GM18907 (cell line): ENCODE measurements at regions not wholly inside any gene's neighbourhood (a gene's known extent, or its start where the extent isn't known, plus 50 kb on each side); places are given as distances from the start of the nearest gene placed in this dataset.
"Not testable (repeated sequence)": the region's sequence is repeated elsewhere in the genome, so short reads cannot be mapped to it uniquely, and the experiment has no call there.

Experiments used
- ATAC-seq: cut with Tn5 transposase; IDR thresholded peaks from one replicate; pipeline ENCODE4 v1.9.1; 2021; ENCODE audit warnings: mild to moderate bottlenecking, moderate library complexity; ENCODE audit not compliant: unreplicated experiment

DNA sequence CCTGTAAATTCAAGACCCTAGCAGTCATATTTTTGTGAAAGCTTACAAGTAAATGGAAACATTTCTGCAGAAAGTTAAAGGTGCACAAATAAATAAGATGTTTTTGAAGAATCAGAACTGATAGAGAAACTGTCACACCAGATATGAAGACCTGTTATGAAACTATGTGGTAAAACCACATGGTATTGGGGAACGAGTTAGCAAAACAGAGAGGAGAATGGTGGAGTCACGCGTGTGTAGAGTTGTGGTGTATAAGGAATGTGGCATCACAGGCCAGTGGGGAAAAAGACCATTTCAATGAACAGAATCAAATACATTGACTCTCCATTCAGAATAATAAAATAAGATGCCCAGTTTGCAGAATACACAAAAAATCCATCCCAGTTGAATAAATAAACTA, 477.2 kb downstream of the ICE1 start:
- ATAC-seq = no peak

DNA sequence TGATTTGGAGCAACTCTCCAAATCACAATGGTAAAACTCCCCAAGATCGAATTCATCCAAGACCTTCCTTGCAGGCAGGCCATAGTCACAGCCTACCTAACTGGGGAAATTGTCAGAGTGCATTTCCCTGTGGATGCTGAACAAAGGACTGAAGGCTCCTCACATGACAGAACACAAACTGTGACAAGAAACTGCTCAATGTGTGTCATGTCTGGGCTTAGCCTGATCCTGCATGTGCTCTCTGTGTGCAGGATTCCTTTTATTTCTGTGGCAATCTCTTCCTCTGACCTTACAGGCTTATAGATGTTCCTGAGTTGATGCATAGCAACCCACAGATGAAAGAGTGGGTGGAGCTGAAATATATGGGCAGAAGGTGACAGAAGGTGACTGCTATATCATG, 465.8 kb downstream of the ICE1 start:
- no peak for ATAC-seq

DNA sequence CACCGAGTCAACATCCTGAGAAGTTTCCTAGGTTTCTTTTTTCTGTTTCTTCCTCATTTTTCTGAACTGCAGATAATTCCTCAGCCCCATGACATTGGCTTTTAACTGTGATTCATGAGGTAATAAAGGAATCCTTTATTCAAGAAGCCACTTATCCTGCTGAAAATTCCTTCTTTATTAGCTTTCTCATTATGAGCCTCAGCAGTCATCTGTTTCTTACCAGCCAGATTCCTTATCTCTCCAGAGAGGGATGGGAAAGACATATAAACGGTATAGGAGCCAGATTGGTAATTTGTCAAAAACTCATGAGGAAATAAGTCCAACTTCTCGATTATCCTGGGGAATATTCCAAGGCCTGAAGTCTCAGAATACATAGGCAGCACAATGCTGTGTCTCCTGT, 465.4 kb downstream of the ICE1 start:
- no peak for ATAC-seq

DNA sequence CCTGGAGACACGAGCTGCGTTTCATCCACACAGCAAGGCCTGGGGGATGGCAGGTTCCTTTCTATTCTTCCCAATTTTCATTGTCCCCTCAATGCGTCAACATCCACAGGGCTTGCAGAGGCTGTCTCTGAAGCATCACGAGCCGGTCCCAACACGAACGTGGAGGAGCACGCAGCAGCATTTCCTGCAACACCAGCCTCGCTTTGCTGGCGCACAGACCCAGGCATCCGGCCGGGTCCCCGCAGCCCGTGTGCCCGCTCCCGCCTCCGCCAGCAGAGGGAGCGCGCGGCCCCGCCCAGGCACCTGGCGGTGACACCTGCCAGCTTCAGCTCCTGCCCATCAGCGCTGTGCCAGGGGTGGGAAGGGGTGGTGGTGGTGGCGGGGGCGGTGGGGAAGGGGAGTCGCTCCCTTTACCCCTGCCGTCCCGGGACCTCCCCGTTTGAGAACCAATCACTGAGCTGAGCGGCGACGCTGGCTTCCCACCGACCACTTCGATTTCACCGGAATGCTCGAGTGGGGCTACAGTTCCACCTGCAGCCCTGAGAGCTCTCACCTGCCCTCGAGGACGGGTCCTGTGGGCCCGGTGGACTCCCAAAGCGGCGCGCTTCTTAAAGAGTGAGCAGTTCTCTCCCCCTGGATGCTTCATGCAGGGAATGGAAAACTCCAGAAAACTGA, 464.5 kb downstream of the ICE1 start:
- peak; percentile 76 for ATAC-seq

GRCh38 chr5:5886353-5886752, 463.9 kb downstream of the ICE1 start:
- no peak for ATAC-seq

DNA sequence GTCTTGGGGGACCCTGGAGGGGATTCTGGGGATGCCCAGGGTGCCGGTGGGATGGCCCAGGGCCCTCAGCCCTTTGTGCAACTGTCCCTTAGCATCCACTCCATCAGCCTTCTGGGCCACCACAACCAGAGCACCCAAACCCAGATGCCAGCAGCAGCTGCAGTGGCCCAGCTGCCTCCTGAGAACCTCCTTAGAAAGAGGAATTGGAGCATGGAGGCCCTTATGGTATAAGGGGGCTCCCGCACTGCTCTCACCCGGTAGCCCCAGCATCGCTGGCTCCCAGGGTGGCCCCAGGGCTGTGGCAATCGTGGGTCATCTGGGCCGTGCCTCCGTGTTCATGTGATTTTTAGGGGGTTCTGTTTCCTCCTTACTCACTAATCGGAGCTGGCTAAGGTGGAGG, 463.3 kb downstream of the ICE1 start:
- ATAC-seq = no peak

DNA sequence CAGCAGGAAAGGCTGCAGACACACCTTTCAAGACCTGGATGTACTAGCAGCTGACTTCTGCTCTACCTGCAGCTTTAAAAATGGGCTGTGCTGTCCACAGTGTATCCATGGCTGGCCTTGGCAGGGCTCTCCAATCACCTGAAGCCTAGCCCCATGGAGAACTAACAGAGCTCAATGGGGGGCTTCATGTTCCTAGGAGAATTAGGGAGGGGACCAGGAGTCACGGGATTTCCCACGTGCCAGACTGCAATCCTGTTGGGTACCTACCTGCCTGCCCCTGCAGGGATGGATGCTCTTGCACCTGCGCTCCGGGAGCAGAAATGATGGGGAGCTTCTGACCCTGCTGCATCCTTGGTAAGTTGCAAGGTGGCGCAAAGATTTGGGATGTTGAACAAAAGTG, 462.1 kb downstream of the ICE1 start:
- no peak for ATAC-seq

GRCh38 chr5:5883562-5883961, 461.1 kb downstream of the ICE1 start:
- ATAC-seq = no peak

GRCh38 chr5:5883146-5883545, 460.7 kb downstream of the ICE1 start:
- no peak for ATAC-seq

GRCh38 chr5:5882706-5883105, 460.2 kb downstream of the ICE1 start:
- ATAC-seq = no peak

DNA sequence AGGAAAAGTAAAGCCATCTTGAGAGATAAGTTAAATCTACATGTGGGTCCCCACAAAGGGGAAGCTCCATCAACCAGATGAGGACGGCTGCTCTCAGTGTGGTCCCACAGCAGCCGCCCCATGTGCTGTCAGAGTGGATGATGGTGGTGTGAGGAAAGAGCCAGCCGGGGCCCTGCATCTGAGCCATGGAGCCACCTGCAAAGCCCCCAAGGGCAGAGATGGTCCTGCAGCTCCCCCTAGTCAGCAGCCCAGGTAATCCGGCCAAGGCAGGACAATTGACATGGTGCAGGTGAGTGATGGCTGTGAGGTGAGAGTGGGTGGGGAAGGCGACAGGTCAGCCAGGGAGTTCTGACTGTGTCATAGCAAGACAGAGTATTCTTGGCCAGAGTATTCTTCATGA, 458.8 kb downstream of the ICE1 start:
- ATAC-seq = peak; percentile 57

GRCh38 chr5:5880077-5880763, 457.7 kb downstream of the ICE1 start:
- ATAC-seq = no peak

DNA sequence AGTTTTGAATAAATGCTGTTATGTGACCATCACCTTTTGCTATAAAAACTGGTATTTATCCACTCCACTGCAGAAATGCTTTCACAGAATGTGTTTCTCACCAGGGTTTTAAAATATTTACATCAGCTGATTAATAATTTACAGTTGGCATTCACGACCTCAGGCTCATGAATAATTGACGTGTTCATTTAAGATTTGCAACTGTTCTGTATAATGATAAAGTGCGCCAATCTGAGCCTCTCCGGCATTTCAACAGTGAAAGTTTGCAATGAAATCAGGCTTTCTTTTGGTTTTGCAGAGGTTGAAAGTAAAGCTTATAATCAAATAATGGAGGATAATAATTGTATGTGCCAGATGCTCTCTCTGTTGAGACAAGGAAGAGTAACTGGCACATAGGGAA, 434.9 kb downstream of the ICE1 start:
- no peak for ATAC-seq

- ATAC-seq = no peak
Observed at GRCh38 chr5:5854087-5854486, 431.6 kb downstream of the ICE1 start.

GRCh38 chr5:5838493-5838892, 416.0 kb downstream of the ICE1 start:
- ATAC-seq = no peak

GRCh38 chr5:5831622-5832021, 409.1 kb downstream of the ICE1 start:
- not testable (repeated sequence) for ATAC-seq

GRCh38 chr5:5828619-5829018, 406.1 kb downstream of the ICE1 start:
- no peak for ATAC-seq

GRCh38 chr5:5826911-5827310, 404.4 kb downstream of the ICE1 start:
- ATAC-seq = no peak

DNA sequence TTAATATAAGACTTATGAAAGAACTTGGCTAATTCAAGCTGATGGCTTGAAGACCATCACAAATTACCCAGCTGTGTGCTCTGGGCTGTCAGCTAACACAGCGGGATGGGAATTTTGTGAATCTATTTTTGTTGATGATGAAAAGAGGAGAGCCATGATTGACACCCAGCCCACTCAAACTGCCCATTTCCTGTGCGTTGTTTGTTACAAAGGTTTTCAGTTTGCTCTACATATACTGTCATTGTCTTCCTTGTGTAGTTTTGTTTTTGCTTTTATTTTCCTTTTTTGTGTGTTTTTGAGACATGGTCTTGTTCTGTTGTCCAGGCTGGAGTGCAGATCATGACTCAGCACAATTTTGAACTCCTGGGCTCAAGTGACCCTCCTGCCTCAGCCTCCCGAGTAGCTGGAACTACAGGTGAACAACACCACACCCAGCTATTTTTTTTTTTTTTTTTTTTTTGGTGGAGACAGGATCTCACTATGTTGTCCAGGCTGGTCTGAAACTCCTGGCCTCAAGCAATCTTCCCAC, 400.3 kb downstream of the ICE1 start:
- ATAC-seq = no peak

GRCh38 chr5:5816960-5817359, 394.5 kb downstream of the ICE1 start:
- ATAC-seq = no peak

DNA sequence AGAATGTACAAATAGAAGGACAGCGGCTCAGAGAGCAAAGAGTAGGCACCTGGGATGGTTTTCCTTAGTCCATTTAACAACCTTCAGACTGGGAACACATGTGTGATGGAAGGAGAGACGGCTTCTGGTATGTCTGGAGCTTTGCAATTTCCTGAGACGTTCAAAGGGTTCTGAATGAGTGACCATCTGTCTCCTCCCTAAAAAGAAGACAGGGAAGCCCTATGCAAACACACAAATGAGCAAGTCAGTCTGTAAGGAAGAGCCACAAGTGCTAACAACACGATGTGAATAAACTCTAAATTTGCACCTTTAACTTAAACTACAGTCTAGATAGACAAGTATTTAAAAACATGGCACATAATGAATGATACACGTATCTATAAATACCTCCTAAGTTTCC, 391.0 kb downstream of the ICE1 start:
- ATAC-seq = no peak

DNA sequence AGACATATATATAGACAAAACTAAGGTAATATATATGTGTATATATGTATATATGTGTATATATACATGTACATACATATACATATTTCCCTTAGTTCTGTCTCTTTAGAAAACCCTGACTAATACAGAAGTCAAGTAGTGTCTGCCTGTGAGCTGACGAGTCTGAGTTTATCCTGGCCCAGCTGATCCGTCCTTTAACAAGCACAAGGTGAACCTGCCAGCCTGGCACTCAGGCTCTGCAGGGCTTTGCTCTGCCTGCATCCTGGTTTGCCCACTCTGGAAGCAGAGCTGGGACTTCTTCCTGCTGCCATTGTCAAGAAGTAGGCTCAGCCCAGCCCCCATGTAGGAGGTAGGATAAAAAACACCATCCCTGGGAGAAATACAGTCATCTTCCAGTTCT, 388.0 kb downstream of the ICE1 start:
- ATAC-seq = no peak

DNA sequence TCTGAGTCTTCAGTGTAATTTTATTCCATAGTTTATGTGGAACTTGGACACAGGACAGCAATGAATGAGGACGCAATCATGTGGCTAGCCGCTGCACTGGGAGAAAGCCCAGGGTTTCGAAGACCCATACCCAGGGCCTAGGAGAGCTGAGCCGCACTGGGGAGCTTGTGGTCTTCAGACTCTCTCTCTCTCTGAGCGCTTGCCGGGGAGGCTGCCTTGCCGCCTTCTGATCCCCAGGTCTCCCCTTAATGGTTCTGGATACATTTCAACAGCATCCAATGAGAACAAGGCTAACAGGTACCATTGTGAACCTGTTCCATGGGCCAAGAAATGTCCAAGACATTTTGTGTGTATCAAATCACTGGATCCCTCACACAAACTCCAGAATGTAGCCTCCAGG, 383.4 kb downstream of the ICE1 start:
- no peak for ATAC-seq
